ENCODE measurements at regions not wholly inside any gene's neighbourhood (a gene's known extent, or its start where the extent isn't known, plus 50 kb on each side); places are given as distances from the start of the nearest gene placed in this dataset.

GRCh38 chr2:16296038-16296290, 355.6 kb downstream of the MYCN start:
- no peak for TF ChIP-seq CTCF (IDR thresholded peaks at IDR 0.05; ENCODE audit: unreplicated experiment)
- no peak overlapping the region for H3K4me3 Mint-ChIP-seq (ENCODE audit: low read depth, unreplicated experiment)
- DNase-seq, result no peak
- CTCF ChIA-PET, result no interaction called here
- peaks cover 56% of the 10 kb centered on the region for H3K27me3 Mint-ChIP-seq (ENCODE audit: unreplicated experiment)
- H3K36me3 Mint-ChIP-seq (ENCODE audit: insufficient read depth, unreplicated experiment), result no peaks in the 10 kb centered on the region
- H3K4me1 Mint-ChIP-seq (ENCODE audit: low read depth, unreplicated experiment), result no peaks in the 10 kb centered on the region
- H3K9me3 Mint-ChIP-seq (ENCODE audit: low read depth, unreplicated experiment), result no peaks in the 10 kb centered on the region
- no peak overlapping the region for H3K27ac Mint-ChIP-seq (ENCODE audit: unreplicated experiment)
- intact Hi-C loops (cut with micrococcal nuclease; ENCODE audit: unreplicated experiment), result no loop called here
- no TSS peak for BruUV-seq (replicated peaks)

GRCh38 chr2:16294791-16295190, 354.4 kb downstream of the MYCN start:
- no peak overlapping the region for H3K27ac Mint-ChIP-seq (ENCODE audit: unreplicated experiment)
- no peak overlapping the region for H3K4me3 Mint-ChIP-seq (ENCODE audit: low read depth, unreplicated experiment)
- TF ChIP-seq CTCF (IDR thresholded peaks at IDR 0.05; ENCODE audit: unreplicated experiment), result no peak
- no peaks in the 10 kb centered on the region for H3K9me3 Mint-ChIP-seq (ENCODE audit: low read depth, unreplicated experiment)
- no peaks in the 10 kb centered on the region for H3K36me3 Mint-ChIP-seq (ENCODE audit: insufficient read depth, unreplicated experiment)
- H3K27me3 Mint-ChIP-seq (ENCODE audit: unreplicated experiment), result peaks cover 68% of the 10 kb centered on the region
- DNase-seq, result no peak
- intact Hi-C loops (cut with micrococcal nuclease; ENCODE audit: unreplicated experiment), result no loop called here
- no TSS peak for BruUV-seq (replicated peaks)
- CTCF ChIA-PET, result no interaction called here
- H3K4me1 Mint-ChIP-seq (ENCODE audit: low read depth, unreplicated experiment), result no peaks in the 10 kb centered on the region

GRCh38 chr2:16293871-16294270, 353.5 kb downstream of the MYCN start:
- no peak overlapping the region for H3K4me3 Mint-ChIP-seq (ENCODE audit: low read depth, unreplicated experiment)
- H3K9me3 Mint-ChIP-seq (ENCODE audit: low read depth, unreplicated experiment), result no peaks in the 10 kb centered on the region
- no peaks in the 10 kb centered on the region for H3K4me1 Mint-ChIP-seq (ENCODE audit: low read depth, unreplicated experiment)
- CTCF ChIA-PET, result no interaction called here
- H3K27me3 Mint-ChIP-seq (ENCODE audit: unreplicated experiment), result peaks cover 77% of the 10 kb centered on the region
- BruUV-seq (replicated peaks), result no TSS peak
- intact Hi-C loops (cut with micrococcal nuclease; ENCODE audit: unreplicated experiment), result no loop called here
- DNase-seq, result no peak
- no peak for TF ChIP-seq CTCF (IDR thresholded peaks at IDR 0.05; ENCODE audit: unreplicated experiment)
- H3K27ac Mint-ChIP-seq (ENCODE audit: unreplicated experiment), result no peak overlapping the region
- H3K36me3 Mint-ChIP-seq (ENCODE audit: insufficient read depth, unreplicated experiment), result no peaks in the 10 kb centered on the region

GRCh38 chr2:16293398-16293797, 353.0 kb downstream of the MYCN start:
- BruUV-seq (replicated peaks), result no TSS peak
- intact Hi-C loops (cut with micrococcal nuclease; ENCODE audit: unreplicated experiment), result no loop called here
- Mint-ChIP-seq H3K27ac (ENCODE audit: unreplicated experiment) (no peak overlapping the region), H3K4me1 (ENCODE audit: low read depth, unreplicated experiment) (no peaks in the 10 kb centered on the region), H3K9me3 (ENCODE audit: low read depth, unreplicated experiment) (no peaks in the 10 kb centered on the region), H3K27me3 (ENCODE audit: unreplicated experiment) (peaks cover 82% of the 10 kb centered on the region), H3K4me3 (ENCODE audit: low read depth, unreplicated experiment) (no peak overlapping the region), H3K36me3 (ENCODE audit: insufficient read depth, unreplicated experiment) (no peaks in the 10 kb centered on the region)
- no peak for DNase-seq
- no peak for TF ChIP-seq CTCF (IDR thresholded peaks at IDR 0.05; ENCODE audit: unreplicated experiment)
- CTCF ChIA-PET, result no interaction called here

All from Calu3 (cell line).